ENCODE measurements at regions not wholly inside any gene's neighbourhood (a gene's known extent, or its start where the extent isn't known, plus 50 kb on each side); places are given as distances from the start of the nearest gene placed in this dataset.
"Not testable (repeated sequence)": the region's sequence is repeated elsewhere in the genome, so short reads cannot be mapped to it uniquely, and the experiment has no call there.

DNA sequence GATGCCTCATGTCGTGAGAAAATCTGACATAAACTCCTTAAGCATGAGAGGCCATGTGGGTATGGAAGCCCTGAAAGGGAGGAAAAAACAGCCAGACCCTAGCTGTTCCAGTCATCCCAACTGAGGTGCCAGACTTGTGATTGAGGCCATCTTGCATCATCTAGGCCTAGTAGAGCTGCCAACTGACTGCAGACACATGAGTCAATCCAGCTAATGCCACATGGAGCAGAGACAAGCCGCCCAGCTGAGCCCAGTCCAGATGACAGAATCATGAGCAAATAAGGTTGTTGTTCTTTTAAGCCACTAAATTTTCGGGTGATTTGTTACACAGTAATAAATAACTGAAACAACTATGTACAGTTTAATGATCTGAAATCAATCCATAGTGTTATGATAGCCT is 680.9 kb downstream of the MAFB start:
- TF ChIP-seq, protein P1, sequence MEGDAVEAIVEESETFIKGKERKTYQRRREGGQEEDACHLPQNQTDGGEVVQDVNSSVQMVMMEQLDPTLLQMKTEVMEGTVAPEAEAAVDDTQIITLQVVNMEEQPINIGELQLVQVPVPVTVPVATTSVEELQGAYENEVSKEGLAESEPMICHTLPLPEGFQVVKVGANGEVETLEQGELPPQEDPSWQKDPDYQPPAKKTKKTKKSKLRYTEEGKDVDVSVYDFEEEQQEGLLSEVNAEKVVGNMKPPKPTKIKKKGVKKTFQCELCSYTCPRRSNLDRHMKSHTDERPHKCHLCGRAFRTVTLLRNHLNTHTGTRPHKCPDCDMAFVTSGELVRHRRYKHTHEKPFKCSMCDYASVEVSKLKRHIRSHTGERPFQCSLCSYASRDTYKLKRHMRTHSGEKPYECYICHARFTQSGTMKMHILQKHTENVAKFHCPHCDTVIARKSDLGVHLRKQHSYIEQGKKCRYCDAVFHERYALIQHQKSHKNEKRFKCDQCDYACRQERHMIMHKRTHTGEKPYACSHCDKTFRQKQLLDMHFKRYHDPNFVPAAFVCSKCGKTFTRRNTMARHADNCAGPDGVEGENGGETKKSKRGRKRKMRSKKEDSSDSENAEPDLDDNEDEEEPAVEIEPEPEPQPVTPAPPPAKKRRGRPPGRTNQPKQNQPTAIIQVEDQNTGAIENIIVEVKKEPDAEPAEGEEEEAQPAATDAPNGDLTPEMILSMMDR (IDR thresholded peaks at IDR 0.05; ENCODE audit: borderline replicate concordance, control extremely low read depth, extremely low read depth, insufficient read depth, missing control alignments) = no peak
- in situ Hi-C loops (cut with MboI; ENCODE audit: low sequenced_read_pairs, unreplicated experiment) = no loop called here
- DNase-seq (ENCODE audit: low spot score) = no peak

- TF ChIP-seq, protein P1 (IDR thresholded peaks at IDR 0.05; ENCODE audit: borderline replicate concordance, control extremely low read depth, extremely low read depth, insufficient read depth, missing control alignments) = no peak
- in situ Hi-C loops (cut with MboI; ENCODE audit: low sequenced_read_pairs, unreplicated experiment) = no loop called here
Observed at GRCh38 chr20:40006168-40006860, 682.7 kb downstream of the MAFB start.

GRCh38 chr20:40004092-40004491 is 684.9 kb downstream of the MAFB start:
- DNase-seq (ENCODE audit: low spot score); in situ Hi-C loops (cut with MboI; ENCODE audit: low sequenced_read_pairs, unreplicated experiment): not testable (repeated sequence)

More at GRCh38 chr20:40006168-40006860, 682.7 kb downstream of the MAFB start:
- DNase-seq (ENCODE audit: low spot score) = no peak

DNA sequence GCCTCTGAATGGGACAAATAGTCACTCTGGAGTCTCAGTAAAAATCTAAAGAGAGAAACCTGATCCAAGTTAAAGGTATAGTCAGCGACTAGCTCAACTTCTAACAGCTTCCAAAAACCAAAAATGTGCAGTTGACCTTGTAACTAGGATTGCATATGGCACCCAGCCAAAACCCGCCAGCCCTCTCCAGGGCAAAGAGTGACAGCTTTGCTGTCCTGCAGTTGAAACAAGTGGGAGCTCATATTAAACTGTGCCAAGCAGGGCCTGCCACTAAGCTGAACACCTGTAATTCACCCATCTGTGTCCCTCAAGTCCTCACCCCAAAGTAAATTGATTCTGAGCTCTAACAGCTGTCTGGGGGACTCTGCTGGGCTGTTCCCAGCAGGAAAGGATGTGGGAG is 695.3 kb downstream of the MAFB start:
- in situ Hi-C loops (cut with MboI; ENCODE audit: low sequenced_read_pairs, unreplicated experiment) = no loop called here
- DNase-seq (ENCODE audit: low spot score) = no peak
- TF ChIP-seq, protein P1 (IDR thresholded peaks at IDR 0.05; ENCODE audit: borderline replicate concordance, control extremely low read depth, extremely low read depth, insufficient read depth, missing control alignments) = no peak

DNA sequence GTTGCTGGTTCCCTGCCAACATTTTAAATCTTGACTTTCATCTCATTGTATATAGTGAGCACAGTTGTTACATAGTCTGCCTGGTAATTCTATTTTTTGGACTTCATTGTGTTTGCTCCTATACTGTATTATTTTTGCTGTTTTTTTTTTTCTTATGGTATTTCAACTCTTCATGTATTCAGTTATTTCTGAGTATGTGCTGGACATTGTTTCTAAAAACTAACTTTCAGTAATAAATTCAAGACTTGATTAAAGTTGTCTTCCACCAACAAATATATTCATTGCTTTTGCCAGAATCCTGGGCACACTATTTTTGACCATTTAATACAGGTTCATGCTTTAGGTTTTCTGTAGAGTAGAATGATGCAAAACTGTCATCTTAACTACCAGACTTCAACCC is 698.3 kb downstream of the MAFB start:
- DNase-seq (ENCODE audit: low spot score) = no peak
- in situ Hi-C loops (cut with MboI; ENCODE audit: low sequenced_read_pairs, unreplicated experiment) = no loop called here
- TF ChIP-seq, protein P1 (IDR thresholded peaks at IDR 0.05; ENCODE audit: borderline replicate concordance, control extremely low read depth, extremely low read depth, insufficient read depth, missing control alignments) = no peak

DNA sequence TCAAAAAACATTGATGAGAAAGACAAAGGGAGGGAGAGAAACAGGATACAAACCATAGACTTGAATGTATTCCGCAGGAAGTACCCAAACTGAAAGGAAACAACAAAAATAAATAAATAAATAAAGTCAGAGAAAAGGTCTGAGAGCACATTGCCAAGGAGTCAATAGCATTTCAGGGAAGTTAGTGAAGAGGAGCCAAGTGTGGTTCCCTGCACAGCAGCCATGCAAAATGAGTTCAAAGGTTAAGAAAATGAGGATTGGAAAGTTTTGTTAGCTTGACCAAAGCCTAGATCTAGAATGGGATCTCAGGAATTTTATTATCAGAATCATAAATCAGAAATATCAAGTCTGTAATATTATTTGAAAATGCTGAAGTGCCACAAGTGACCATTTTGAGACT is 700.0 kb downstream of the MAFB start:
- DNase-seq (ENCODE audit: low spot score) = no peak
- in situ Hi-C loops (cut with MboI; ENCODE audit: low sequenced_read_pairs, unreplicated experiment) = no loop called here
- TF ChIP-seq, protein P1 (IDR thresholded peaks at IDR 0.05; ENCODE audit: borderline replicate concordance, control extremely low read depth, extremely low read depth, insufficient read depth, missing control alignments) = no peak

GRCh38 chr20:39986173-39986904 is 702.7 kb downstream of the MAFB start:
- DNase-seq (ENCODE audit: low spot score) = no peak
- TF ChIP-seq, protein P1 (IDR thresholded peaks at IDR 0.05; ENCODE audit: borderline replicate concordance, control extremely low read depth, extremely low read depth, insufficient read depth, missing control alignments) = no peak
- in situ Hi-C loops (cut with MboI; ENCODE audit: low sequenced_read_pairs, unreplicated experiment) = no loop called here
